GM12878 (cell line): ENCODE measurements at regions not wholly inside any gene's neighbourhood (a gene's known extent, or its start where the extent isn't known, plus 50 kb on each side); places are given as distances from the start of the nearest gene placed in this dataset.

ENCODE experiments used
- ATAC-seq: fragments of 200-7000 bp; cut with Tn5 transposase; 3 replicates; pipeline ENCODE4 v1.9.1; 2020; ENCODE audit warnings: mild to moderate bottlenecking, moderate library complexity
- BruUV-seq: library from RNA; stranded (reverse); fragments of 400-500 nt; replicated peaks from 2 replicates; lab custom pipeline; 2021; lab: Mats Ljungman, UMichigan
- CTCF ChIA-PET: fragments of 300-600 bp; sonication (Branson Sonifier 250); formaldehyde crosslinking; extraction: SDS; loops from one replicate; lab custom pipeline; 2021; ENCODE audit warnings: inconsistent platforms; lab: Yijun Ruan, JAX
- POLR2A ChIA-PET: fragments of 350-600 bp; formaldehyde crosslinking; extraction: SDS; loops from one replicate; lab custom pipeline; 2021; ENCODE audit warnings: inconsistent platforms; lab: Charles Lee
- RAD21 ChIA-PET: fragments of 300-600 bp; sonication (Branson Sonifier 250); formaldehyde crosslinking; loops from one replicate; lab custom pipeline; 2023; ENCODE audit warnings: antibody characterized with exemption; ENCODE audit not compliant: unreplicated experiment; lab: Charles Lee
- SMC1A ChIA-PET: fragments of 300-600 bp; sonication (Branson Sonifier 250); formaldehyde crosslinking; loops from one replicate; lab custom pipeline; 2023; ENCODE audit not compliant: unreplicated experiment, uncharacterized antibody; lab: Charles Lee
- DNase-seq: peaks from one replicate; pipeline ENCODE4 v3.0.0-alpha.2; 2011; ENCODE audit warnings: low read depth, low spot score
- FAIRE-seq: peaks from 3 replicates; lab custom pipeline; 2011; peaks lifted over from hg19 to GRCh38; lab: Jason Lieb, UNC
- H2AFZ ChIP-seq: 2 replicates; pipeline ENCODE4 v1.6.0; 2011; ENCODE audit warnings: low read depth, low read length, control low read depth; ENCODE audit not compliant: control insufficient read depth
- H3K27ac ChIP-seq: 2 replicates; pipeline ENCODE4 v1.5.1; 2011; ENCODE audit warnings: control low read depth; ENCODE audit not compliant: control insufficient read depth, insufficient read depth
- H3K27me3 ChIP-seq, 2 experiments: replicated peaks in 1 of 2; 2 replicates each; pipeline versions ENCODE4 v1.6.0 to v1.6.1; 2011; ENCODE audit warnings: low read length in 1 of 2; ENCODE audit not compliant: control insufficient read depth in 2 of 2, insufficient read depth in 2 of 2
- H3K36me3 ChIP-seq, 2 experiments: 2 replicates each; pipeline ENCODE4 v1.5.1; 2011; ENCODE audit warnings: low read length in 1 of 2; ENCODE audit not compliant: control insufficient read depth in 2 of 2, insufficient read depth in 2 of 2
- H3K4me1 ChIP-seq: 2 replicates; pipeline ENCODE4 v1.6.1; 2011; ENCODE audit warnings: mild to moderate bottlenecking, low read length, moderate library complexity, mixed read lengths; ENCODE audit not compliant: control insufficient read depth, insufficient read depth
- H3K4me2 ChIP-seq: 2 replicates; pipeline ENCODE4 v1.6.0; 2011; ENCODE audit warnings: control low read depth; ENCODE audit not compliant: control insufficient read depth, insufficient read depth
- H3K4me3 ChIP-seq: fragments of 200-600 bp; sonication (generic); 2 replicates; pipeline ENCODE4 v1.5.1; 2016
- H3K79me2 ChIP-seq: 2 replicates; pipeline ENCODE4 v1.6.0; 2011; ENCODE audit warnings: low read length; ENCODE audit not compliant: control insufficient read depth, insufficient read depth
- H3K9ac ChIP-seq: 2 replicates; pipeline ENCODE4 v1.8.0; 2011; ENCODE audit warnings: low read length, control low read depth, mixed read lengths; ENCODE audit not compliant: control insufficient read depth, insufficient read depth
- H3K9me3 ChIP-seq: replicated peaks from 3 replicates; pipeline ENCODE4 v1.5.1; 2011; ENCODE audit warnings: mild to moderate bottlenecking, low read length; ENCODE audit not compliant: control insufficient read depth, insufficient read depth
- H4K20me1 ChIP-seq: 2 replicates; pipeline ENCODE4 v1.6.0; 2011; ENCODE audit not compliant: control insufficient read depth, insufficient read depth
- CBX5 ChIP-seq: sonication (generic); IDR thresholded peaks from 2 replicates; pipeline ENCODE4 v1.6.1; 2016; ENCODE audit warnings: low read depth, moderate library complexity, mild to moderate bottlenecking, inconsistent platforms
- ETV6 ChIP-seq, 2 experiments: fragments of 450-650 bp in 1 of 2; IDR thresholded peaks in 1 of 2; conservative IDR thresholded peaks in 1 of 2; 2 replicates each; pipeline ENCODE4 v1.6.1; 2014; ENCODE audit warnings: antibody characterized with exemption in 1 of 2, borderline replicate concordance in 1 of 2, low read depth in 1 of 2, mild to moderate bottlenecking in 1 of 2, moderate library complexity in 1 of 2
- IRF4 ChIP-seq: IDR thresholded peaks from 2 replicates; pipeline ENCODE4 v1.6.1; 2011; ENCODE audit warnings: low read depth, low read length
- POU2F2 ChIP-seq: IDR thresholded peaks from 3 replicates; pipeline ENCODE4 v1.6.1; 2011; ENCODE audit warnings: low read depth, mild to moderate bottlenecking, low read length, borderline replicate concordance
- RELA ChIP-seq: fragments of 450-650 bp; IDR thresholded peaks from 2 replicates; pipeline ENCODE4 v1.8.0; 2014; ENCODE audit warnings: borderline replicate concordance; ENCODE audit not compliant: partially characterized antibody
- SMAD5 ChIP-seq: IDR thresholded peaks from 2 replicates; pipeline ENCODE4 v1.6.1; 2016; ENCODE audit warnings: antibody characterized with exemption, low read depth
- SP1 ChIP-seq: IDR thresholded peaks from one replicate; pipeline ENCODE4 v1.6.1; 2011; ENCODE audit warnings: low read depth, low read length
- SREBF1 ChIP-seq: IDR thresholded peaks from 2 replicates; pipeline ENCODE4 v1.6.1; 2012; ENCODE audit warnings: mild to moderate bottlenecking, low read length
- STAT1 ChIP-seq: fragments of 450-650 bp; conservative IDR thresholded peaks from 2 replicates; pipeline ENCODE4 v1.6.1; 2014; ENCODE audit warnings: antibody characterized with exemption, mild to moderate bottlenecking
- TCF3 ChIP-seq: IDR thresholded peaks from 2 replicates; pipeline ENCODE4 v1.6.1; 2012; ENCODE audit warnings: low read depth, mild to moderate bottlenecking, low read length, borderline replicate concordance; ENCODE audit not compliant: insufficient read depth
- ZBED1 ChIP-seq: IDR thresholded peaks from 2 replicates; pipeline ENCODE4 v1.6.1; 2016; ENCODE audit warnings: borderline replicate concordance
- WGBS: methylation state at CpG from one replicate; pipeline ENCODE4 v1.1.6; 2016; ENCODE audit warnings: low lambda C conversion rate; ENCODE audit not compliant: insufficient replicate concordance, insufficient coverage; ENCODE audit errors: missing lambda C conversion rate; 5-methylcytosine and 5-hydroxymethylcytosine counted together
- in situ Hi-C: fragments of 300-500 bp; cut with MboI; formaldehyde crosslinking; loops from 9 replicates; pipeline ENCODE4 v1.14.3; 2018; ENCODE audit warnings: mixed read lengths
- intact Hi-C: fragments of 100-400 bp; cut with micrococcal nuclease; formaldehyde crosslinking; loops from one replicate; pipeline ENCODE4 v1.14.2; 2022; ENCODE audit not compliant: unreplicated experiment
- TF ChIP-seq, protein P1 (sequence below): fragments of 450-650 bp; IDR thresholded peaks from 2 replicates; pipeline ENCODE4 v1.6.1; 2016; ENCODE audit warnings: mild to moderate bottlenecking, moderate library complexity, borderline replicate concordance
- TF ChIP-seq, protein P2 (sequence below): fragments of 450-650 bp; formaldehyde crosslinking; IDR thresholded peaks from 2 replicates; pipeline ENCODE4 v1.4.0; 2022; ENCODE audit warnings: mild to moderate bottlenecking, moderate library complexity
- TF ChIP-seq, protein P3 (sequence below): fragments of 450-650 bp; IDR thresholded peaks from 2 replicates; pipeline ENCODE4 v1.6.1; 2016; ENCODE audit warnings: mild to moderate bottlenecking

DNA sequence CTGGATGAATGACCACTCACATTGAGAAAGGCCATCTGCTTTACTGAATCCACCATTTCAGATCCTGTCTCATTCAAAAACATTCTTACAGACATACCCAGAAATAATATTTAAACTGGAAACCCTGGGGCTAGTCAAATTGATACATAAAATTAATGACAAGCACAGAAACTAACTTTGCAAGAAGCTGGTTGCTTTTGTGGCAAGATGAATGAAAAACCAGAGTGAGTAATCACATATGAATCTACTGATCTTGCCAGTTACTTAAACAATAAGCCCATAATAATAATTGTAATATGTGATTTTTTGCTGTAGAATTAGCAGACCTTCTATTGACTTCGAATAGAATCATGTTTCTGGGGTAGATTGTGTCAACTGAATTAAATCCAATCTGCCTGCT is 235.1 kb downstream of the PPARGC1A start:
- H3K79me2 ChIP-seq: no peaks in the 10 kb centered on the region

More for the DNA sequence above, 235.1 kb downstream of the PPARGC1A start:
- DNase-seq: no peak
- no peak overlapping the region for H2AFZ ChIP-seq
- CTCF ChIA-PET: no interaction called here
- no peak for TF ChIP-seq POU2F2
- TF ChIP-seq, protein P1, sequence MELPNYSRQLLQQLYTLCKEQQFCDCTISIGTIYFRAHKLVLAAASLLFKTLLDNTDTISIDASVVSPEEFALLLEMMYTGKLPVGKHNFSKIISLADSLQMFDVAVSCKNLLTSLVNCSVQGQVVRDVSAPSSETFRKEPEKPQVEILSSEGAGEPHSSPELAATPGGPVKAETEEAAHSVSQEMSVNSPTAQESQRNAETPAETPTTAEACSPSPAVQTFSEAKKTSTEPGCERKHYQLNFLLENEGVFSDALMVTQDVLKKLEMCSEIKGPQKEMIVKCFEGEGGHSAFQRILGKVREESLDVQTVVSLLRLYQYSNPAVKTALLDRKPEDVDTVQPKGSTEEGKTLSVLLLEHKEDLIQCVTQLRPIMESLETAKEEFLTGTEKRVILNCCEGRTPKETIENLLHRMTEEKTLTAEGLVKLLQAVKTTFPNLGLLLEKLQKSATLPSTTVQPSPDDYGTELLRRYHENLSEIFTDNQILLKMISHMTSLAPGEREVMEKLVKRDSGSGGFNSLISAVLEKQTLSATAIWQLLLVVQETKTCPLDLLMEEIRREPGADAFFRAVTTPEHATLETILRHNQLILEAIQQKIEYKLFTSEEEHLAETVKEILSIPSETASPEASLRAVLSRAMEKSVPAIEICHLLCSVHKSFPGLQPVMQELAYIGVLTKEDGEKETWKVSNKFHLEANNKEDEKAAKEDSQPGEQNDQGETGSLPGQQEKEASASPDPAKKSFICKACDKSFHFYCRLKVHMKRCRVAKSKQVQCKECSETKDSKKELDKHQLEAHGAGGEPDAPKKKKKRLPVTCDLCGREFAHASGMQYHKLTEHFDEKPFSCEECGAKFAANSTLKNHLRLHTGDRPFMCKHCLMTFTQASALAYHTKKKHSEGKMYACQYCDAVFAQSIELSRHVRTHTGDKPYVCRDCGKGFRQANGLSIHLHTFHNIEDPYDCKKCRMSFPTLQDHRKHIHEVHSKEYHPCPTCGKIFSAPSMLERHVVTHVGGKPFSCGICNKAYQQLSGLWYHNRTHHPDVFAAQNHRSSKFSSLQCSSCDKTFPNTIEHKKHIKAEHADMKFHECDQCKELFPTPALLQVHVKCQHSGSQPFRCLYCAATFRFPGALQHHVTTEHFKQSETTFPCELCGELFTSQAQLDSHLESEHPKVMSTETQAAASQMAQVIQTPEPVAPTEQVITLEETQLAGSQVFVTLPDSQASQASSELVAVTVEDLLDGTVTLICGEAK: no peak
- no peak for TF ChIP-seq IRF4
- TF ChIP-seq STAT1: no peak
- TF ChIP-seq TCF3: no peak
- TF ChIP-seq RELA: no peak
- TF ChIP-seq SP1: no peak
- TF ChIP-seq CBX5: no peak
- TF ChIP-seq SMAD5: no peak
- TF ChIP-seq, protein P2, sequence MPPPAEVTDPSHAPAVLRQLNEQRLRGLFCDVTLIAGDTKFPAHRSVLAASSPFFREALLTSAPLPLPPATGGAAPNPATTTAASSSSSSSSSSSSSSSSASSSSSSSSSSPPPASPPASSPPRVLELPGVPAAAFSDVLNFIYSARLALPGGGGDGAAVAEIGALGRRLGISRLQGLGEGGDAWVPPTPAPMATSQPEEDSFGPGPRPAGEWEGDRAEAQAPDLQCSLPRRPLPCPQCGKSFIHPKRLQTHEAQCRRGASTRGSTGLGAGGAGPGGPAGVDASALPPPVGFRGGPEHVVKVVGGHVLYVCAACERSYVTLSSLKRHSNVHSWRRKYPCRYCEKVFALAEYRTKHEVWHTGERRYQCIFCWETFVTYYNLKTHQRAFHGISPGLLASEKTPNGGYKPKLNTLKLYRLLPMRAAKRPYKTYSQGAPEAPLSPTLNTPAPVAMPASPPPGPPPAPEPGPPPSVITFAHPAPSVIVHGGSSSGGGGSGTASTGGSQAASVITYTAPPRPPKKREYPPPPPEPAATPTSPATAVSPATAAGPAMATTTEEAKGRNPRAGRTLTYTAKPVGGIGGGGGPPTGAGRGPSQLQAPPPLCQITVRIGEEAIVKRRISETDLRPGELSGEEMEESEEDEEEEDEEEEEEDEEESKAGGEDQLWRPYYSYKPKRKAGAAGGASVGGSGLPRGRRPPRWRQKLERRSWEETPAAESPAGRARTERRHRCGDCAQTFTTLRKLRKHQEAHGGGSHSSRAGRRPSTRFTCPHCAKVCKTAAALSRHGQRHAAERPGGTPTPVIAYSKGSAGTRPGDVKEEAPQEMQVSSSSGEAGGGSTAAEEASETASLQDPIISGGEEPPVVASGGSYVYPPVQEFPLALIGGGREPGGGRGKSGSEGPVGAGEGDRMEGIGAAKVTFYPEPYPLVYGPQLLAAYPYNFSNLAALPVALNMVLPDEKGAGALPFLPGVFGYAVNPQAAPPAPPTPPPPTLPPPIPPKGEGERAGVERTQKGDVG: no peak
- TF ChIP-seq ZBED1: no peak
- TF ChIP-seq SREBF1: no peak
- TF ChIP-seq, protein P3, sequence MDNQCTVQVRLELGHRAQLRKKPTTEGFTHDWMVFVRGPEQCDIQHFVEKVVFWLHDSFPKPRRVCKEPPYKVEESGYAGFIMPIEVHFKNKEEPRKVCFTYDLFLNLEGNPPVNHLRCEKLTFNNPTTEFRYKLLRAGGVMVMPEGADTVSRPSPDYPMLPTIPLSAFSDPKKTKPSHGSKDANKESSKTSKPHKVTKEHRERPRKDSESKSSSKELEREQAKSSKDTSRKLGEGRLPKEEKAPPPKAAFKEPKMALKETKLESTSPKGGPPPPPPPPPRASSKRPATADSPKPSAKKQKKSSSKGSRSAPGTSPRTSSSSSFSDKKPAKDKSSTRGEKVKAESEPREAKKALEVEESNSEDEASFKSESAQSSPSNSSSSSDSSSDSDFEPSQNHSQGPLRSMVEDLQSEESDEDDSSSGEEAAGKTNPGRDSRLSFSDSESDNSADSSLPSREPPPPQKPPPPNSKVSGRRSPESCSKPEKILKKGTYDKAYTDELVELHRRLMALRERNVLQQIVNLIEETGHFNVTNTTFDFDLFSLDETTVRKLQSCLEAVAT: no peak
- no peak for TF ChIP-seq ETV6 (conservative IDR thresholded peaks at IDR 0.05 in 1 of 2, IDR thresholded peaks at IDR 0.05 in 1 of 2; ENCODE audit: borderline replicate concordance in 1 of 2, low read depth in 1 of 2)
- TF ChIP-seq, all 136 proteins: peak for 0
- Histone ChIP-seq H3K4me1 (no peaks in the 10 kb centered on the region), H4K20me1 (no peaks in the 10 kb centered on the region), H3K9me3 (no peaks in the 10 kb centered on the region), H3K27me3 (no peaks in the 10 kb centered on the region), H3K36me3 (no peaks in the 10 kb centered on the region), H3K4me3 (no peak overlapping the region), H3K9ac (no peak overlapping the region), H3K4me2 (no peak overlapping the region), H3K27ac (no peak overlapping the region)
- ATAC-seq: no peak
- RAD21 ChIA-PET: no interaction called here
- BruUV-seq: no TSS peak
- SMC1A ChIA-PET: no interaction called here
- intact Hi-C loops: no loop called here
- POLR2A ChIA-PET: no interaction called here
- in situ Hi-C loops: no loop called here
- WGBS: 0% methylated on average over 1 of the region's 1 CpG
- FAIRE-seq: no peak
